D721Med (cell line): ENCODE measurements at regions not wholly inside any gene's neighbourhood (a gene's known extent, or its start where the extent isn't known, plus 50 kb on each side); places are given as distances from the start of the nearest gene placed in this dataset.

Experiments used
- DNase-seq: peaks from one replicate; pipeline ENCODE4 v3.0.0; 2011; ENCODE audit warnings: low spot score; ENCODE audit not compliant: insufficient read length
- FAIRE-seq: peaks from 2 replicates; lab custom pipeline; 2011; peaks lifted over from hg19 to GRCh38; lab: Jason Lieb, UNC
- CTCF ChIP-seq: IDR thresholded peaks from 2 replicates; pipeline ENCODE4 v1.5.1; 2012; ENCODE audit warnings: mild to moderate bottlenecking, control low read depth; ENCODE audit not compliant: insufficient read depth; ENCODE audit errors: missing control alignments

GRCh38 chr18:77360315-77361190 is 110.9 kb downstream of the GALR1 start:
- FAIRE-seq (peak; percentile 77), DNase-seq (no peak)
- no peak for TF ChIP-seq CTCF

- TF ChIP-seq CTCF: no peak
- DNase-seq: no peak
- FAIRE-seq: peak; percentile 86
Observed at GRCh38 chr18:77361382-77361781, 111.7 kb downstream of the GALR1 start.

- FAIRE-seq (no peak), DNase-seq (no peak)
- no peak for TF ChIP-seq CTCF
Observed at GRCh38 chr18:77365667-77366066, 116.0 kb downstream of the GALR1 start.

- no peak for TF ChIP-seq CTCF
- DNase-seq (no peak), FAIRE-seq (peak; percentile 94)
Observed at GRCh38 chr18:77366067-77366719, 116.5 kb downstream of the GALR1 start.

- peak; percentile 60 for DNase-seq
- TF ChIP-seq CTCF: no peak
- FAIRE-seq: peak; percentile 89
Observed at GRCh38 chr18:77366720-77367641, 117.3 kb downstream of the GALR1 start.

GRCh38 chr18:77369644-77370043 is 120.0 kb downstream of the GALR1 start:
- DNase-seq: no peak
- no peak for FAIRE-seq

More at GRCh38 chr18:77369644-77370043, 120.0 kb downstream of the GALR1 start:
- TF ChIP-seq CTCF: no peak
